ENCODE measurements at regions not wholly inside any gene's neighbourhood (a gene's known extent, or its start where the extent isn't known, plus 50 kb on each side); places are given as distances from the start of the nearest gene placed in this dataset.
"Not testable (repeated sequence)": the region's sequence is repeated elsewhere in the genome, so short reads cannot be mapped to it uniquely, and the experiment has no call there.

DNA sequence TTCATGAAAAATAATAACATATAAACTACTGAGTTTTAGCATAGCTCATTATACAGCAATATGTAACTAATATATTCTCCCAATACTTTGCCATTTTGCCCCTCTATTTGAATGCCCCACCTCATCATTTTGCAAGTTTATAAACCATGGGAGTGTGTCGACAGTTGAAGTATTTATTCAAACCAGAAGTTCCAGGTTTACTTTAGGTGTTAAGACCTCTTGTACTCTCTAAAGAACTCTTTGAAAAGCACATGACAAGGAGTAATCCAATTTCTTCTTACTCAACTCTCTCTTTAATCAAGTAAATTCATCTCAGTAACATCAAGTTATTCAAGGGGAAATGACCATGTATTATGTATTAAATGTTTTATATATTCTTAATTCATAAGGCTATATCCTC is 240.7 kb downstream of the COX18 start:
- DNase-seq: no peak
- in situ Hi-C loops (cut with HindIII; ENCODE audit: low pct_ligation_motif_present, low pct_unique_long_range_greater_than_20kb, low sequenced_read_pairs): no loop called here

GRCh38 chr4:72827968-72828367 is 241.5 kb downstream of the COX18 start:
- DNase-seq: no peak
- in situ Hi-C loops (cut with HindIII; ENCODE audit: low pct_ligation_motif_present, low pct_unique_long_range_greater_than_20kb, low sequenced_read_pairs): no loop called here

- no peak for DNase-seq
Observed at GRCh38 chr4:72820107-72820506, 249.4 kb downstream of the COX18 start.

DNA sequence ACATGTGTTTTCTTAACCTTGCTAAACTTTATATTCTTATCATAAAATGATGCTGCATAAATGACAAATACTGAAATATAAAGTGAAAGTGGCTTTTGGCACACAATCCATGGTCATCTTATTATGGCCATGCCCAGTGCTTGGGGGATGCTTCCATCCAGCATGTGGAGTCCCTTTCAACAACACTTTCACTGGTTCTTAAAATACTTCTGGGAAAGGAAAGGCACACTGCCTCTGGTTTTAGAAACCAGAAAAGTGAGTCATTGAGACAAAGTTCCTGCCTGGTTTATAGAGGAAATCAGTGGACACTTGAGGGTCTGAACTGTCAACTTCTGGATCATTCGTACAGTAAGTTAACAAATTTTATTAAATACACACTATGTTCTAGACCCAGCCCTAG is 248.0 kb upstream of the ADAMTS3 start:
- in situ Hi-C loops (cut with HindIII; ENCODE audit: low pct_ligation_motif_present, low pct_unique_long_range_greater_than_20kb, low sequenced_read_pairs): no loop called here
- no peak for DNase-seq

More at GRCh38 chr4:72820107-72820506, 249.4 kb downstream of the COX18 start:
- in situ Hi-C loops (cut with HindIII; ENCODE audit: low pct_ligation_motif_present, low pct_unique_long_range_greater_than_20kb, low sequenced_read_pairs): no loop called here

DNA sequence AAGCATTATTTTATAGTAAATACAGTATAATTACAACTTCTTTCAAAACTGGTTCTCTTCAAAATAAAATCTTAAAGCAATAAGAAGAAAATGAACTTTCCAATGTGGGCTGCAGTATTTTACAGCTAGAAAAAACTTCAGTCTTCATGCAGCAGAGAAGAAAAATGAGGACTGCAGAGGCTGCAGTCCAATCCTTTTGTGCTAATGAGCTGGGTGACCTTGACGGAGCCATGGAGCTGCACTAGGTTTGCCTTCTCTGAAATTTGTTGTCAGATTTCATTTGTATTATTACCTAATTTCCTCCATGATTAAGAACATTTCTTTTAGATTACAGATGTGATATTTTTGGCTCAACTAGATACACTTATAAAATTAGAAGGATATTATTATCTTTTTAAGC is 245.2 kb upstream of the ADAMTS3 start:
- no peak for DNase-seq
- in situ Hi-C loops (cut with HindIII; ENCODE audit: low pct_ligation_motif_present, low pct_unique_long_range_greater_than_20kb, low sequenced_read_pairs): no loop called here

DNA sequence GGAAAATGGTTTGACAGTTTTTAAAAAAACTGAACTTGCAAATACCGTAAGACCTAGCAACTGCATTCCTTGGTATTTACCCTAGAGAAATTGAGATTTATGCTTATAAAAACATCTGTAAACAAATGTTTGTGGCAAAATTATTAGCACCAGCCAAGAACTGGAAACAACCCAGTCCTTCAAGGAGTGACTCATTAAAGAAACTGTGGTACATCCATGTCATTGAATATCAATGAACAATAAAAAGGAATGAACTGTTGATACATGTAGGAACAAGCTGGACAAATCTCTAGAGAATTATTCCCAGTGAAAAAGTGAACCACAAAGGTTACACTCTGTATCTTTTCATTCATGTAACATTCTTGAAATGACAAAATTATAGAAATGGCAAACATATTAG is 240.2 kb upstream of the ADAMTS3 start:
- DNase-seq: no peak
- in situ Hi-C loops (cut with HindIII; ENCODE audit: low pct_ligation_motif_present, low pct_unique_long_range_greater_than_20kb, low sequenced_read_pairs): no loop called here

- in situ Hi-C loops (cut with HindIII; ENCODE audit: low pct_ligation_motif_present, low pct_unique_long_range_greater_than_20kb, low sequenced_read_pairs): no loop called here
- DNase-seq: no peak
Observed at GRCh38 chr4:72805284-72805683, 236.3 kb upstream of the ADAMTS3 start.

DNA sequence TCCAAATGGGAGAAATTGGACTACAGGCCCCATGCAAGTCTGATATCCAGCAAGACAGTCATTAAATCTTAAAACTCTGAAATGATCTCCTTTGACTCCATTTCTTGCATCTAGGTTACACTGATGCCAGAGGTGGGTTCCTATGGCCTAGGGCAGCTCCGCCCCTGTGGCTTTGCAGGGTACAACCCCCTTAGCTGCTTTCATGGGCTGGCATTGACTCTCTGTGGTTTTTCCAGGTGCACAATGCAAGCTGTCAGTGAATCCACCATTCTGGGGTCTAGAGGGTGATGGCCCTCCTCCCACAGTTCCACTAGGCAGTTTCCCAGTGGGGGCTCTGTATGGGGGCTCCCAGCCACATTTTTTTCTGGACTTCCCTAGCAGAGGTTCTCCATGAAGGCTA is 228.5 kb upstream of the ADAMTS3 start:
- in situ Hi-C loops (cut with HindIII; ENCODE audit: low pct_ligation_motif_present, low pct_unique_long_range_greater_than_20kb, low sequenced_read_pairs): no loop called here
- DNase-seq: no peak

DNA sequence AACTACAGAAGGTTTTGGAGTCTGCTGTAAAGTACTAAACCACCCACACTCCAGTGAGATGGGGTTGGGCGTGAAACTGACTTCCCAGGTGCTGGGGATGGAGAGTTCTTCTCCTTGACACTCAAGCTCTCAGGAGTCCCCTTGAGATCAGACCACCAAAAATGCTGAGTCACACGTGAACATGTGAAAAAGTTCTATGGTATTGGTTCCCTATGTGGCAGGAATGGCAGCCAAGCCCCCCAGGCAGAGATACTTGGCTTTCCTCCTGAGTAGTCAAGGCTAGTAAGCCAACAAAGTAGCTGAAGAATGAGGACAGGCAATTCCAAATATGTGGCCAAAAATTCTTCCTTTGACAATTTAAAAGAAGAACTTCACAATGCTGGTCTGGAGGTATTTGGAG is 222.0 kb upstream of the ADAMTS3 start:
- in situ Hi-C loops (cut with HindIII; ENCODE audit: low pct_ligation_motif_present, low pct_unique_long_range_greater_than_20kb, low sequenced_read_pairs): no loop called here
- DNase-seq: no peak

- in situ Hi-C loops (cut with HindIII; ENCODE audit: low pct_ligation_motif_present, low pct_unique_long_range_greater_than_20kb, low sequenced_read_pairs): no loop called here
- no peak for DNase-seq
Observed at GRCh38 chr4:72786401-72786990, 217.5 kb upstream of the ADAMTS3 start.

- in situ Hi-C loops (cut with HindIII; ENCODE audit: low pct_ligation_motif_present, low pct_unique_long_range_greater_than_20kb, low sequenced_read_pairs): no loop called here
- DNase-seq: no peak
Observed at GRCh38 chr4:72779241-72779640, 210.2 kb upstream of the ADAMTS3 start.

GRCh38 chr4:72777436-72777835 is 208.4 kb upstream of the ADAMTS3 start:
- in situ Hi-C loops (cut with HindIII; ENCODE audit: low pct_ligation_motif_present, low pct_unique_long_range_greater_than_20kb, low sequenced_read_pairs): no loop called here

DNA sequence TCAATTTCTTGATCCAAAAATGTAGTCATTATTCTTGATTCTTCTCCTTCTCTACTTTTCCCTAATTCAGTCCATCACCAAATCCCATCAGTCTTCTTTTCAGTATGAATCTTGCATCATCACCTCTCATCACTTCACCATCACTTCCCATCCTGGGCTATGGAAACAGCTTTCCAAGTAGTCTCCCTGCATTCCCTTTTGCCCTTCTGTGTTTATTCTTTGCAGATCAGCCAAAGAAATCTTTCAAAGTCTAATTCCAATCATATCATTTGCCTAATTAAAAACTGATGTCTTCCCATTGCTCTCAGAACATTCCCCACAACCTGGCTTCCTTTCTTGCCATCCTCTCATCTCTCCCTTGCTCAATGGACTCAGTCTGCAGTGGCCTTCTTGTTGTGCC is 201.7 kb upstream of the ADAMTS3 start:
- in situ Hi-C loops (cut with HindIII; ENCODE audit: low pct_ligation_motif_present, low pct_unique_long_range_greater_than_20kb, low sequenced_read_pairs): no loop called here
- DNase-seq: no peak

More at GRCh38 chr4:72777436-72777835, 208.4 kb upstream of the ADAMTS3 start:
- DNase-seq: no peak

GRCh38 chr4:72768364-72768763 is 199.3 kb upstream of the ADAMTS3 start:
- peak; percentile 80 for DNase-seq
- in situ Hi-C loops (cut with HindIII; ENCODE audit: low pct_ligation_motif_present, low pct_unique_long_range_greater_than_20kb, low sequenced_read_pairs): no loop called here

DNA sequence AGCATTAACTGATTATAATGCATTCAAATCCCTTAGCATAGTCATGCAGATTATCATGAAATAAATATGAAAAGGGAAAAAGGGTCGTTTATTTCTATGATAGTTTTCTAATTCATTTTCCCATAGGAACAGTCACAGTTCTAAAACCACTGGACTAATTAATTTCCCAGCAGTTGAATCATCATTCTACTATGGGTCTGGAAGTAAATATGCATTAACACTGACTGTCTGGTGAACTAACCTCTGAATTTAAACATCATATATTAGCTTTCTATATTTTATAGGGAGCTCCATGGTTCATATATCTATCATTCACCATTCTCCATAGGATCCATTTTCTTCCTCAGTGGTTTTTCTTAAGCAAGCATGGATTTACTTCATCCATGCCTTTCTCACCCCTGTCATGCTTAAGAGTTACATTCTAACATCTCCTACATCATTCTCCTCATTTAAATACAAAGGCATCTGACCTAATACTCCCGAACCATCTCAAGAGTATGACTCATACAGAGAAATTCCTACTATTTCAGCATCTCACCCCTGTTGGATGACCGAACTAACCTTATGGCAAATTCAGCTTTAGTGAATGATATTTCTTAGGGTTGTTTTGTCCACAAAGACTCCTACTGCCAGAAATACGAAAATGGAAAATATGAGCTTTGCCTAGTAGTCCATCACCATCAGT is 198.7 kb upstream of the ADAMTS3 start:
- peak; percentile 92 for DNase-seq
- in situ Hi-C loops (cut with HindIII; ENCODE audit: low pct_ligation_motif_present, low pct_unique_long_range_greater_than_20kb, low sequenced_read_pairs): no loop called here

DNA sequence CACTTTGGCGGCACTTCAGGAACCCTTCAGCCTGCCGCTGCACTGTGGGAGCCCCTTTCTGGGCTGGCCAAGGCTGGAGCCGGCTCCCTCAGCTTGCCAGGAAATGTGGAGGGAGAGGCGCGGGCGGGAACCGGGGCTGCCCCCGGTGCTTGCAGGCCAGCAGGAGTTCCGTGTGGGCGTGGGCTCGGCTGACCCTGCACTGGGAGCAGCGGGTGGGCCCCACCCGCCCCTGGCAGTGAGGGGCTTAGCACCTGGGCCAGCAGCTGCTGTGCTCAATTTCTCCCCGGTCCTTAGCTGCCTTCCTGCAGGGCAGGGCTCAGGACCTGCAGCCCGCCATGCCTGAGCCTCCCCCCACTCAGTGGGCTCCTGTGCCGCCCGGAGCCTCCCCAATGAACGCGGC is 196.8 kb upstream of the ADAMTS3 start:
- DNase-seq; in situ Hi-C loops (cut with HindIII; ENCODE audit: low pct_ligation_motif_present, low pct_unique_long_range_greater_than_20kb, low sequenced_read_pairs): not testable (repeated sequence)

DNA sequence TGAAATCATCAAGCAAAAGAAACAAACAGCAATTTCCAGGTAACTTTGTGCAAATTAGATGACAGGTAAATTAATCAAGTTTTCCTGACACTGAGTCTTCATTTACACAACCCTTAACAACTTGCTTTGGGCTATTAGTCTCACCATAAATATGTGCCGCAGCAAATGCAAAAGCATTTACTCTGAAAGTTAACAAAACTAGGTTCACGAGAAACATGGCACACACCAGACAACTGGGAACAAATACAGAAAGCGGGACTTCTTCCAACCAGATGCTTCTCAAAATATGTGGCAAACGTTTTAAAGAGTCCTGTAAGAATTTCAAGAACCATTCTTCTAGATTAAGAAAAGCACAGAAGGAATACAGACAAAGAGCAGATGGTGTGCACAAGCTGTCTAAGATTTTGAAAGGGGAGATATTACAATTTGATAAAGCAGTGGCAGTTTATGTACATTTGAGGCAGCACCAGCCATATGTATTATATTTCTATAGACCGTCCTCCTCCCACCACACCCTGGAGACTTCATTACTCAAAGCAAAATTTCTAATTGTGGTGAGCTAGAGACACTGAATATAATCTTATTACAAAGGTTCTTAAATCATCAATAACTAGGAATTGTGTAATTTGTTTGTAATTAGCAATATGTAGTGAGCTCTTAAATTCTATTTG is 192.5 kb upstream of the ADAMTS3 start:
- in situ Hi-C loops (cut with HindIII; ENCODE audit: low pct_ligation_motif_present, low pct_unique_long_range_greater_than_20kb, low sequenced_read_pairs): no loop called here
- DNase-seq: no peak

DNA sequence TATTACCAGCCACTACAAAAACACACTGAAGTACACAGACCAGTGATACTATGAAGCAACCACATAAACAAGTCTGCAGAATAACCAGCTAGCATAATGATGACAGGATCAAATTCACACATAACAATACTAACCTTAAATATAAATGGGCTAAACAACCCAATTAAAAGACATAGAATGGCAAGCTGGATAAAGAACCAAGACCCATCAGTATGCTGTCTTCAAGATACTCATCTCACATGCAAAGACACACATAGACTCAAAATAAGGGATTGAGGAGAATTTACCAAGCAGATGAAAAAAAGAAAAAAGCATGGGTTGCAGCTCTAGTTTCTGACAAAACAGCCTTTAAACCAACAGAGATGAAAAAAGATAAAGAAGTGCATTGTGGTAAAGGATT is 184.4 kb upstream of the ADAMTS3 start:
- DNase-seq; in situ Hi-C loops (cut with HindIII; ENCODE audit: low pct_ligation_motif_present, low pct_unique_long_range_greater_than_20kb, low sequenced_read_pairs): not testable (repeated sequence)

GRCh38 chr4:72744103-72744725 is 175.2 kb upstream of the ADAMTS3 start:
- in situ Hi-C loops (cut with HindIII; ENCODE audit: low pct_ligation_motif_present, low pct_unique_long_range_greater_than_20kb, low sequenced_read_pairs): no loop called here
- DNase-seq: no peak

Data from ACHN (cell line).